Erythroblast (primary cell): ENCODE measurements at regions not wholly inside any gene's neighbourhood (a gene's known extent, or its start where the extent isn't known, plus 50 kb on each side); places are given as distances from the start of the nearest gene placed in this dataset.
"Not testable (repeated sequence)": the region's sequence is repeated elsewhere in the genome, so short reads cannot be mapped to it uniquely, and the experiment has no call there.

Source experiments
- DNase-seq, 2 experiments: peaks; one replicate each; lab custom pipeline; 2025; lab: John Stamatoyannopoulos, UW
- GATA1 ChIP-seq: IDR thresholded peaks from 2 replicates; pipeline ENCODE4 v1.6.1; 2011; ENCODE audit warnings: low read depth, mild to moderate bottlenecking, control low read depth, low read length, moderate library complexity
- POLR2A ChIP-seq: IDR thresholded peaks from 2 replicates; pipeline ENCODE4 v1.6.1; 2011; ENCODE audit warnings: mild to moderate bottlenecking, low read length

DNA sequence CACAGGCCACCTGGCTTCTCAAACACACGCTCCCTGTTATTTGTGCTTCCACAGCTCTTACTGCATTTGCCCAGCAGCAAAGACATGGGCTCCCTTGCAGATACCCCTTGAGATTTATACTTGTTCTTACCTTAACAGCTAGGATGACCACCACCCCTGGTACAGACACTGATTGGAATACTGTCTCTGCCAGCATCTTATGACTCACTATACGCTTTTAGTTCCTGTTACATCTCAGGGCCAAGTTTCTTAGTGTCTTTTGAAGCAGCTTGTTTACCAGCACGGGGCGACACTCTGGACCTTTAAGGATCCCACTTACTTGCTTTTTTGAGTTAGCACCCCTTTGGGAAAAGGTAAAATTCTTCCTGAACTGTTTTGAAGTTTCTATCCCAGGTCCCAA is 874.8 kb downstream of the KCNT2 start:
- no peak for TF ChIP-seq POLR2A
- TF ChIP-seq GATA1: no peak
- DNase-seq: no peak

- no peak for TF ChIP-seq GATA1
- TF ChIP-seq POLR2A: no peak
- no peak for DNase-seq
Observed at GRCh38 chr1:195731385-195731784, 876.9 kb downstream of the KCNT2 start.

DNA sequence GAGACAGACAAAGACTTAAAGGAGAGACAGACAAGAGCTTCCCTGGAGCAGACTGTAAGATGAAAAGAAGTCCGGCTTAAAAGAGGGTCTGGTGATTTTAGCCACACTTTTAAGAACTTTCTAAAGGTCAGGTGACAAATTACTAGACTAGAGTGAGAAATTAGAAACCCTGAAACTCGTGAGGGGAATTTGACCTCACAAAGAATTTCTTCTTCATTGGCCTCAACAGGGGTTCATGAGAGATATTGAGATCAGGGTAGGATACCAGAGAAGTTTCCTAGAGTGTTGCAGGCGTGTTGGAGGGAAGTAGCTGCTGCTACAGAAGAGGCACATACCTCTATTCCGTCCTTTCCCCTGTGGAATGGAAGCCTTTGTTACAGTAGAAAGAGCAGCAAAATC is 884.4 kb downstream of the KCNT2 start:
- DNase-seq: no peak
- TF ChIP-seq GATA1 (no peak), POLR2A (no peak)

- DNase-seq: not testable (repeated sequence)
Observed at GRCh38 chr1:195722852-195723795, 885.1 kb downstream of the KCNT2 start.

DNA sequence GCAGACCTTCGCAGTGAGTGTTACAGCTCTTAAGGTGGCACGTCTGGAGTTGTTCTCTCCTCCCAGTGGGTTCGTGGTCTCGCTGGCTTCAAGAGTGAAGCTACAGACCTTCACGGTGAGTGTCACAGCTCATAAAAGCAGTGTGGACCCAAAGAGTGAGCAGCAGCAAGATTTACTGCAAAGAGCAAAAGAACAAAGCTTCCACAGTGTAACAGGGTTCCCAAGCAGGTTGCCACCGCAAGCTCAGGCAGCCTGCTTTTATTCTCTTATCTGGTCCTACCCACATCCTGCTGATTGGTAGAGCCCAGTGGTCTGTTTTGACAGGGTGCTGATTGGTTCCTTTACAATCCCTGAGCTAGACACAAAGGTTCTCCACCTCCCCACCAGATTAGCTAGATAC is 886.1 kb downstream of the KCNT2 start:
- not testable (repeated sequence) for DNase-seq

DNA sequence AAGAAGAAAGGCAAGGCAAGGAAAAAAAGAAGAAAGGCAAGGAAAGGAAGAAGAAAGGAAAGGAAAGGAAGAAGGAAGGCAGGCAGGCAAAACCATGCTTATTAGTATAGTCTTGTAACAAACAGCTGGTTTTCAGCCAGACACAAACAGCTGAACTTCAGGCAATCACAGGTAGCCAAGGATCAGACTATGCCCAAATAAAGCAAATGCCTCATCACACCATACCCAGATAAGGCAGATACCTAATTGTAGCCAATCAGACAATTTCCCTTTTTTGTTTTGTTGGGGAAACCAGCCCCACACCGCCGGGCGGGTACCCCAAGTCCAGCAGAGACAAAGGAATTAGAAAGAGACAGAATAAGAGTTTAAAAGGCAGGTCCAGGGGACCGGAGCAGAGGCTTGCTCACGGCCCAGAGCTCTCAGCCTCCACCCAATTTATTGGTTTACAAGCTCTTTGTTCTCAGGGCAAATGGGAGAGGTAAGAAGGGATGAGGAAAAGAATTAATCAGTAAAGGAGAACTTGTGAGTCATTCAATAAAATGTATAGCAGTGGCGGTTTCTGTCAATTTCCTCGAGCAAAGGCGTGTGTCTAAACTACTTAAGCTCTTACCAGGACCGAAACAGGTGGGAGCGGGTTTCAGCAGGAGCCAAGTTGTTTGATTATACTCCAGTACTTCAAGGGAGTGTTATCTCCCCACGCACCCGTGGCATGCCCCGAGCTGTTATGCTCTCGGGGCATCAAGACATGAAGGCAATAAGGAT is 886.8 kb downstream of the KCNT2 start:
- DNase-seq: no peak
- no peak for TF ChIP-seq GATA1
- TF ChIP-seq POLR2A: no peak

DNA sequence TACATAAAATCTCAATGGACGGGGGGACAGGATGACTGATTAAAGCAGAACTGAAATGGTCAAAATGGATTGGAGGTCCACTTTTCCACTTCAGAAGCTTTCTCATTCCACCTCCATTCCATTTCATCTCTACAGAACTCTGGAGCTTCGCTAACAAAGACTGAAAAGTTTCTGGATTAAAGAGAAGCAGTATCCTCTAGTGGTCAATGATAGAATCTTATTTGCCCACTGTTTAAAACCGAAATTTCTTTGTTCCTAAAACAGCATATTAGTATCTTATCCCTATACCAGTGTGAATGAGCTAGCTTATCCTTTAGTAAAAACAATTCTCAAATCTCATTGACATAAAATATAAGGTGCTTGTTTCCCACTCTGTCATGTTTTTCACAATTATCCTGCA is 890.6 kb downstream of the KCNT2 start:
- TF ChIP-seq POLR2A: no peak
- no peak for DNase-seq

DNA sequence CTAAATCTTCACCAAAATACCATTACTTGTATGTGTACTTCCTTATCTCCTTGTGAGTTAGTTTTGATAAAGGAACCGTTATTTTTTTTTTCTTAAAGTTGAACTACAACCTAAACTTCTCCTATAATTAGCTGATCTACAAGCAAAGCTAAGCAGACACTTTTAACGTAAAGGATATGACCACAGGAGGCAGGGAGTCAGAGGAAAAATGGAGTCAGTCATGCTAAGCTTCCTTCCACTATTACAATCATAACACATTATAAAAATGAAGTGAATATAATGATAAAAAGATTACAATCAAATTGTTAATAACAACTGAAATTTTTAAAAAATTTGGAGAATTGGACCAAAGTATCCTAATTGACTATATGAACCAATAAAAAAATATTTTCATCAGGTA is 892.6 kb downstream of the KCNT2 start:
- DNase-seq: no peak

GRCh38 chr1:195714248-195714647 is 894.0 kb downstream of the KCNT2 start:
- TF ChIP-seq POLR2A: no peak
- no peak for TF ChIP-seq GATA1
- DNase-seq: no peak

More for the DNA sequence above, 892.6 kb downstream of the KCNT2 start:
- TF ChIP-seq POLR2A: no peak
- TF ChIP-seq GATA1: no peak

- TF ChIP-seq POLR2A (no peak), GATA1 (no peak)
- no peak for DNase-seq
Observed at GRCh38 chr1:195709821-195710220, 898.4 kb downstream of the KCNT2 start.

GRCh38 chr1:195704028-195704427 is 904.2 kb downstream of the KCNT2 start:
- no peak for TF ChIP-seq GATA1
- DNase-seq: no peak

DNA sequence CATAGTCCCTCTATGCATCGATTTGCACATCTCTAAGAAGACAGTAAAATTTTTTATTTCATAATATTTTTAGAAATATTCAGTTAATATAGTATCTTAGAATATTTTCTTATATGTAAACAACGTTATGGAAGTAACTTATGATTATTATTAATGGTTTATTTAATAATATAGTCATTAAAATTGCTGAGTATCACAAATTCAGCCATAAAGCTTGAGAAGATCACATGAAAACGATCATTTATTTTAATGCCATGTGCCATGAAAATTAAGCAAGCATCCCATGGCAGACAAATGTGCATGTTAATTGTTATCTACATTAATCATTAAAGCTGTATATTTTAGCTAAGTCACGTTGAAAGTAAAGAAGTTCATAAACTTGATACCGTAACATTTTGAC is 907.1 kb downstream of the KCNT2 start:
- TF ChIP-seq GATA1 (no peak), POLR2A (no peak)
- DNase-seq: no peak

GRCh38 chr1:195697130-195697529 is 911.1 kb downstream of the KCNT2 start:
- no peak for TF ChIP-seq GATA1
- no peak for TF ChIP-seq POLR2A
- DNase-seq: no peak

DNA sequence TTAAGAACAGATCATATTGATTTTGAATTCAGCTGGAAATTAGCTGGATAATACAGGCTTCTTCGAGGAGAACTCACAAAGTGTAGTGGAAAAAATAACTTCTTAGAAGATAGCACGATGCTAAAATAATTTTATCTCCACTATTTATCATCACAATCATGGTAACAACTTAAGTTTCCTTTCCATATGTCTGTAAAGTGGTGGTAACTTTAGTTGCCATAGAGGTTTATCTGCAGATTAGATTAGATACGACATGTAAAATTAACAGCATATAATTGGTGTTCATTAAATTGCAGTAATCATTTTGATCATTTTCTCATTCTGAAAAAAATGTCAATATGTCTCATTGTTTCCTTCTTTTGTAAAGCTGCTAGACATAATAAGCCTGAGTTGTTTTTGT is 921.5 kb downstream of the KCNT2 start:
- no peak for TF ChIP-seq POLR2A
- TF ChIP-seq GATA1: no peak
- no peak for DNase-seq
